ENCODE measurements at regions not wholly inside any gene's neighbourhood (a gene's known extent, or its start where the extent isn't known, plus 50 kb on each side); places are given as distances from the start of the nearest gene placed in this dataset.

GRCh38 chrX:5474282-5474681 lies 754.4 kb downstream of the NLGN4X start:
- no TSS peak for BruUV-seq (replicated peaks)
- no peak for DNase-seq
- TF ChIP-seq, protein P1, sequence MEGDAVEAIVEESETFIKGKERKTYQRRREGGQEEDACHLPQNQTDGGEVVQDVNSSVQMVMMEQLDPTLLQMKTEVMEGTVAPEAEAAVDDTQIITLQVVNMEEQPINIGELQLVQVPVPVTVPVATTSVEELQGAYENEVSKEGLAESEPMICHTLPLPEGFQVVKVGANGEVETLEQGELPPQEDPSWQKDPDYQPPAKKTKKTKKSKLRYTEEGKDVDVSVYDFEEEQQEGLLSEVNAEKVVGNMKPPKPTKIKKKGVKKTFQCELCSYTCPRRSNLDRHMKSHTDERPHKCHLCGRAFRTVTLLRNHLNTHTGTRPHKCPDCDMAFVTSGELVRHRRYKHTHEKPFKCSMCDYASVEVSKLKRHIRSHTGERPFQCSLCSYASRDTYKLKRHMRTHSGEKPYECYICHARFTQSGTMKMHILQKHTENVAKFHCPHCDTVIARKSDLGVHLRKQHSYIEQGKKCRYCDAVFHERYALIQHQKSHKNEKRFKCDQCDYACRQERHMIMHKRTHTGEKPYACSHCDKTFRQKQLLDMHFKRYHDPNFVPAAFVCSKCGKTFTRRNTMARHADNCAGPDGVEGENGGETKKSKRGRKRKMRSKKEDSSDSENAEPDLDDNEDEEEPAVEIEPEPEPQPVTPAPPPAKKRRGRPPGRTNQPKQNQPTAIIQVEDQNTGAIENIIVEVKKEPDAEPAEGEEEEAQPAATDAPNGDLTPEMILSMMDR (IDR thresholded peaks at IDR 0.05; ENCODE audit: insufficient read depth in 1 of 2, low read depth in 1 of 2, low read length in 1 of 2, severe bottlenecking in 1 of 2, unreplicated experiment in 1 of 2): no peak
- intact Hi-C loops (cut with micrococcal nuclease; ENCODE audit: unreplicated experiment): no loop called here
- Mint-ChIP-seq H3K27ac (ENCODE audit: unreplicated experiment) (no peak overlapping the region), H3K27me3 (ENCODE audit: insufficient read depth, unreplicated experiment) (no peaks in the 10 kb centered on the region), H3K4me1 (ENCODE audit: low read depth, unreplicated experiment) (no peaks in the 10 kb centered on the region), H3K9me3 (ENCODE audit: unreplicated experiment) (no peaks in the 10 kb centered on the region), H3K4me3 (ENCODE audit: unreplicated experiment) (no peak overlapping the region), H3K36me3 (ENCODE audit: insufficient read depth, unreplicated experiment) (no peaks in the 10 kb centered on the region)
- Histone ChIP-seq H3K4me3 (ENCODE audit: low read depth, low read length) (no peak overlapping the region), H3K4me1 (no peaks in the 10 kb centered on the region), H3K36me3 (ENCODE audit: control insufficient read depth, insufficient read depth, low read length) (no peaks in the 10 kb centered on the region), H3K27me3 (replicated peaks; ENCODE audit: control insufficient read depth, insufficient read depth, low read length) (no peaks in the 10 kb centered on the region), H3K9me3 (no peaks in the 10 kb centered on the region)
- ChIA-PET CTCF (no interaction called here), POLR2A (no interaction called here)

GRCh38 chrX:5458300-5458842 lies 770.3 kb downstream of the NLGN4X start:
- no peaks in the 10 kb centered on the region for H3K9me3 ChIP-seq
- peak in 1 of 2 experiments; percentile 8 for DNase-seq
- no peaks in the 10 kb centered on the region for H3K9me3 Mint-ChIP-seq (ENCODE audit: unreplicated experiment)
- H3K4me3 ChIP-seq (ENCODE audit: low read depth, low read length): no peak overlapping the region
- H3K36me3 ChIP-seq (ENCODE audit: control insufficient read depth, insufficient read depth, low read length): no peaks in the 10 kb centered on the region
- intact Hi-C loops (cut with micrococcal nuclease; ENCODE audit: unreplicated experiment): loop anchor here (5.0 kb wide), 1 partner anchor 419 kb away; no protein-coding TSS in a partner anchor
- BruUV-seq (replicated peaks): no TSS peak
- no peak overlapping the region for H3K4me3 Mint-ChIP-seq (ENCODE audit: unreplicated experiment)
- no peak overlapping the region for H3K27ac Mint-ChIP-seq (ENCODE audit: unreplicated experiment)
- H3K27me3 Mint-ChIP-seq (ENCODE audit: insufficient read depth, unreplicated experiment): no peaks in the 10 kb centered on the region
- CTCF ChIA-PET: no interaction called here
- H3K27me3 ChIP-seq (replicated peaks; ENCODE audit: control insufficient read depth, insufficient read depth, low read length): no peaks in the 10 kb centered on the region
- POLR2A ChIA-PET: no interaction called here
- no peaks in the 10 kb centered on the region for H3K4me1 Mint-ChIP-seq (ENCODE audit: low read depth, unreplicated experiment)
- H3K36me3 Mint-ChIP-seq (ENCODE audit: insufficient read depth, unreplicated experiment): no peaks in the 10 kb centered on the region
- TF ChIP-seq, protein P1 (IDR thresholded peaks at IDR 0.05; ENCODE audit: insufficient read depth in 1 of 2, low read depth in 1 of 2, low read length in 1 of 2, severe bottlenecking in 1 of 2, unreplicated experiment in 1 of 2): peak in 1 of 2 experiments; percentile 46
- no peaks in the 10 kb centered on the region for H3K4me1 ChIP-seq

DNA sequence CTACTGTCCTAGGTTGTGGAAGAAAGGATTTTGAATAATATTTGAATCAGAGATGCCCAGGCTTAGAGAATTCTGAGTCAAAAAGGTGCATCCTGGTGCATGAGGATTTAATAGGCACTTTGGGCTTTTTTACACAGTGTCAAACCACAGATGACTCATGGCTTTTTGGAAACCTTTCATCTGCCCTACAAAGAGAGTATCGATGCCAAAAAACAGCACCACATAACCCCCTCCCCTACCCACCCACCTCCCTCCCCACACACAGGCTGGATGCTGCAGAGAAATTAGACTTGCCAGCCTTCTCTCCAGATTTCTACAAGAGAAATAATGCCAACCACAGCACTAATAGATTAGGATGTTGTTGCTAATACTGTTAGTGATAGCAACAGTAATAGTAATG lies 779.3 kb downstream of the NLGN4X start:
- Mint-ChIP-seq H3K27ac (ENCODE audit: unreplicated experiment) (no peak overlapping the region), H3K4me1 (ENCODE audit: low read depth, unreplicated experiment) (no peaks in the 10 kb centered on the region), H3K4me3 (ENCODE audit: unreplicated experiment) (no peak overlapping the region), H3K36me3 (ENCODE audit: insufficient read depth, unreplicated experiment) (no peaks in the 10 kb centered on the region), H3K27me3 (ENCODE audit: insufficient read depth, unreplicated experiment) (no peaks in the 10 kb centered on the region), H3K9me3 (ENCODE audit: unreplicated experiment) (no peaks in the 10 kb centered on the region)
- H3K36me3 ChIP-seq (ENCODE audit: control insufficient read depth, insufficient read depth, low read length): no peaks in the 10 kb centered on the region
- no peak overlapping the region for H3K4me3 ChIP-seq (ENCODE audit: low read depth, low read length)
- no peaks in the 10 kb centered on the region for H3K9me3 ChIP-seq
- BruUV-seq (replicated peaks): no TSS peak
- ChIA-PET POLR2A (no interaction called here), CTCF (no interaction called here)
- no peak for DNase-seq
- H3K27me3 ChIP-seq (replicated peaks; ENCODE audit: control insufficient read depth, insufficient read depth, low read length): no peaks in the 10 kb centered on the region
- intact Hi-C loops (cut with micrococcal nuclease; ENCODE audit: unreplicated experiment): no loop called here
- TF ChIP-seq, protein P1 (IDR thresholded peaks at IDR 0.05; ENCODE audit: insufficient read depth in 1 of 2, low read depth in 1 of 2, low read length in 1 of 2, severe bottlenecking in 1 of 2, unreplicated experiment in 1 of 2): no peak
- H3K4me1 ChIP-seq: no peaks in the 10 kb centered on the region
